Vagina (tissue), 2 donors: ENCODE measurements at regions not wholly inside any gene's neighbourhood (a gene's known extent, or its start where the extent isn't known, plus 50 kb on each side); places are given as distances from the start of the nearest gene placed in this dataset.

ENCODE experiments used
- DNase-seq, 2 donors: peaks; one replicate each; pipeline ENCODE4 v3.0.0-alpha.2; 2017; ENCODE audit errors: extremely low spot score in 2 of 2
- H3K27ac ChIP-seq: fragments of 200-600 bp; sonication (generic); one replicate; pipeline ENCODE4 v1.5.1; 2019
- H3K27me3 ChIP-seq: fragments of 200-600 bp; sonication (generic); one replicate; pipeline ENCODE4 v1.5.1; 2019
- H3K36me3 ChIP-seq, 2 donors: fragments of 200-600 bp; sonication (generic); one replicate each; pipeline ENCODE4 v1.5.1; 2017 to 2019
- H3K4me1 ChIP-seq: fragments of 200-600 bp; sonication (generic); one replicate; pipeline ENCODE4 v1.5.1; 2019
- H3K4me3 ChIP-seq, 2 donors: fragments of 200-600 bp; sonication (generic); 1 replicate in 1 of 2; 2 replicates in 1 of 2; pipeline ENCODE4 v1.5.1; 2016 to 2019
- H3K9me3 ChIP-seq: fragments of 200-600 bp; sonication (generic); one replicate; pipeline ENCODE4 v1.5.1; 2019
- POLR2A ChIP-seq, 2 donors: fragments of 450-650 bp; IDR thresholded peaks; one replicate each; pipeline ENCODE4 v1.6.1; 2017; ENCODE audit warnings: antibody characterized with exemption in 2 of 2, mild to moderate bottlenecking in 2 of 2, moderate library complexity in 2 of 2
- POLR2AphosphoS5 ChIP-seq, 2 donors: sonication (generic); formaldehyde crosslinking; IDR thresholded peaks; one replicate each; pipeline ENCODE4 v1.9.0; 2017; ENCODE audit warnings: antibody characterized with exemption in 2 of 2, mild to moderate bottlenecking in 2 of 2, low read depth in 1 of 2; ENCODE audit not compliant: insufficient read depth in 1 of 2
- intact Hi-C: fragments of 100-400 bp; cut with DNase I; formaldehyde crosslinking; loops from one replicate; pipeline ENCODE4 v1.15.1; 2023
- TF ChIP-seq, protein P1 (sequence below), 3 experiments: fragments of 450-650 bp in 2 of 3; fragments of 200-600 bp in 1 of 3; sonication (generic) in 1 of 3; IDR thresholded peaks; one replicate each; pipeline ENCODE4 v1.5.1; 2017 to 2019; ENCODE audit warnings: antibody characterized with exemption in 3 of 3, mild to moderate bottlenecking in 2 of 3, moderate library complexity in 2 of 3

GRCh38 chr7:356087-356486 is 66.1 kb downstream of the FOXL3 start:
- TF ChIP-seq POLR2AphosphoS5 (IDR thresholded peaks at IDR 0.05; ENCODE audit: insufficient read depth in 1 of 2, low read depth in 1 of 2) (no peak), POLR2A (IDR thresholded peaks at IDR 0.05) (no peak)
- Histone ChIP-seq H3K4me1 (peaks cover 12% of the 10 kb centered on the region), H3K27me3 (no peaks in the 10 kb centered on the region), H3K36me3 (no peaks in the 10 kb centered on the region), H3K9me3 (no peaks in the 10 kb centered on the region), H3K4me3 (no peak overlapping the region), H3K27ac (no peak overlapping the region)
- DNase-seq, result no peak
- intact Hi-C loops, result no loop called here

- H3K27me3 ChIP-seq, result no peaks in the 10 kb centered on the region
Observed at GRCh38 chr7:356691-357462, 66.9 kb downstream of the FOXL3 start.

DNA sequence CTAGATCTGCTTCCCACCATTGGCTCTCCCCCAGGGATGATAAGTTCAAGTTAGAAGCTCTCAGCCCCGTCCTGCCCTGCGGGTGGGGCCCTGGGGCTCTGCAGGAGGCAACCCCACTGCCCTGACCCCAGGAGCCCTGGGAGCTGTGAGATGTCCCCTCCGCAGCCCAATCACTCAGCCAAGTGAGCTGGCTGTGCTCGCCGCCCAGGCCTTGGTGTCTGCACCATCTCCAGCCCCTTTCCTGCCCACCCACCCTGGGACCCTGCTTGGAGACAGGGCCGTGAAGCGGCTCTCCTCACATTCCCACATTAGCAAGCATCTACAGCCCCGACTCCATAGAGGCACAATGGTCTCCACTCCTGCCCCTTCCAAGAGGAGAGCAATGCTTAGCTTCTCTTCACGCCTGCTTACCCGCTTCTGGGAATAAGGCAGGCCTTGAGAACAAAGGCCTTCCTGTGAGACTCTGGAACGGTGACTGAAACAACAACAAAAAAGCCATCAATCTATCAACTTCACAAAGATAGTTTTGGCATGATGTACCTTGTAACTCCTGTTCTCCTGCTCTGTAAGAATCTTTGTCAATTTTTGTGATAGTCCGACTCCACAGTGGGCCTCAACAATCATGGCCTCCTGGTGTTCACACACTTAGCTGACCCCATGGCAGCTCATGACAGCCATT is 67.7 kb downstream of the FOXL3 start:
- DNase-seq, result no peak
- Histone ChIP-seq H3K4me1 (peaks cover 23% of the 10 kb centered on the region), H3K27me3 (no peaks in the 10 kb centered on the region), H3K27ac (no peak overlapping the region), H3K4me3 (no peak overlapping the region), H3K36me3 (no peaks in the 10 kb centered on the region), H3K9me3 (no peaks in the 10 kb centered on the region)
- intact Hi-C loops, result no loop called here
- no peak for TF ChIP-seq POLR2AphosphoS5 (IDR thresholded peaks at IDR 0.05; ENCODE audit: insufficient read depth in 1 of 2, low read depth in 1 of 2)
- TF ChIP-seq, protein P1, sequence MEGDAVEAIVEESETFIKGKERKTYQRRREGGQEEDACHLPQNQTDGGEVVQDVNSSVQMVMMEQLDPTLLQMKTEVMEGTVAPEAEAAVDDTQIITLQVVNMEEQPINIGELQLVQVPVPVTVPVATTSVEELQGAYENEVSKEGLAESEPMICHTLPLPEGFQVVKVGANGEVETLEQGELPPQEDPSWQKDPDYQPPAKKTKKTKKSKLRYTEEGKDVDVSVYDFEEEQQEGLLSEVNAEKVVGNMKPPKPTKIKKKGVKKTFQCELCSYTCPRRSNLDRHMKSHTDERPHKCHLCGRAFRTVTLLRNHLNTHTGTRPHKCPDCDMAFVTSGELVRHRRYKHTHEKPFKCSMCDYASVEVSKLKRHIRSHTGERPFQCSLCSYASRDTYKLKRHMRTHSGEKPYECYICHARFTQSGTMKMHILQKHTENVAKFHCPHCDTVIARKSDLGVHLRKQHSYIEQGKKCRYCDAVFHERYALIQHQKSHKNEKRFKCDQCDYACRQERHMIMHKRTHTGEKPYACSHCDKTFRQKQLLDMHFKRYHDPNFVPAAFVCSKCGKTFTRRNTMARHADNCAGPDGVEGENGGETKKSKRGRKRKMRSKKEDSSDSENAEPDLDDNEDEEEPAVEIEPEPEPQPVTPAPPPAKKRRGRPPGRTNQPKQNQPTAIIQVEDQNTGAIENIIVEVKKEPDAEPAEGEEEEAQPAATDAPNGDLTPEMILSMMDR (IDR thresholded peaks at IDR 0.05), result no peak
- TF ChIP-seq POLR2A (IDR thresholded peaks at IDR 0.05), result no peak

More at GRCh38 chr7:356691-357462, 66.9 kb downstream of the FOXL3 start:
- Histone ChIP-seq H3K36me3 (no peaks in the 10 kb centered on the region), H3K4me3 (no peak overlapping the region), H3K27ac (no peak overlapping the region), H3K9me3 (no peaks in the 10 kb centered on the region), H3K4me1 (peaks cover 15% of the 10 kb centered on the region)
- TF ChIP-seq POLR2AphosphoS5 (IDR thresholded peaks at IDR 0.05; ENCODE audit: insufficient read depth in 1 of 2, low read depth in 1 of 2) (no peak), POLR2A (IDR thresholded peaks at IDR 0.05) (no peak)
- TF ChIP-seq, protein P1 (IDR thresholded peaks at IDR 0.05), result no peak
- DNase-seq, result no peak
- intact Hi-C loops, result no loop called here

DNA sequence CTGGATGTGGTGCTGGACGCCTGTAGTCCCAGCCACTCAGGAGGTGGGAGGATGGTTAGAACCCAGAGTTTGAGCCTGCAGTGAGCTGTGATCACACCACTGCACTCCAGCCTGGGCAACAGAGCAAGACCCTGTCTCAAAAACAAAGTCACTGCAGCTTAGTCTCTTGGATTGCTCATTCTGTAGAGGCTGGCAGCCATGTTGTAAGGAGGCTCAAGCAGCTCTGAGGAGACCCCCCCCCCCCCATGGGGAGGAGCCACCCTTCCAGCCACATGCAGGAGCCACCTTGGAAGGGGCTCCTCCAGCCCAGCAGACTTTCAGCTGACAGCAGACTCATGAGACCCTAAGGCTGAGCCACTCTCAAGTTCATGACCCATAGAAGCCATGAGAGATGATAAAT is 68.4 kb downstream of the FOXL3 start:
- no peaks in the 10 kb centered on the region for H3K36me3 ChIP-seq
- H3K27ac ChIP-seq, result no peak overlapping the region
- no peaks in the 10 kb centered on the region for H3K9me3 ChIP-seq
- H3K4me1 ChIP-seq, result peaks cover 24% of the 10 kb centered on the region
- no peak overlapping the region for H3K4me3 ChIP-seq
- no peak for DNase-seq
- H3K27me3 ChIP-seq, result no peaks in the 10 kb centered on the region
- TF ChIP-seq, protein P1 (IDR thresholded peaks at IDR 0.05), result no peak
- TF ChIP-seq POLR2A (IDR thresholded peaks at IDR 0.05) (no peak), POLR2AphosphoS5 (IDR thresholded peaks at IDR 0.05; ENCODE audit: insufficient read depth in 1 of 2, low read depth in 1 of 2) (no peak)
- intact Hi-C loops, result no loop called here

DNA sequence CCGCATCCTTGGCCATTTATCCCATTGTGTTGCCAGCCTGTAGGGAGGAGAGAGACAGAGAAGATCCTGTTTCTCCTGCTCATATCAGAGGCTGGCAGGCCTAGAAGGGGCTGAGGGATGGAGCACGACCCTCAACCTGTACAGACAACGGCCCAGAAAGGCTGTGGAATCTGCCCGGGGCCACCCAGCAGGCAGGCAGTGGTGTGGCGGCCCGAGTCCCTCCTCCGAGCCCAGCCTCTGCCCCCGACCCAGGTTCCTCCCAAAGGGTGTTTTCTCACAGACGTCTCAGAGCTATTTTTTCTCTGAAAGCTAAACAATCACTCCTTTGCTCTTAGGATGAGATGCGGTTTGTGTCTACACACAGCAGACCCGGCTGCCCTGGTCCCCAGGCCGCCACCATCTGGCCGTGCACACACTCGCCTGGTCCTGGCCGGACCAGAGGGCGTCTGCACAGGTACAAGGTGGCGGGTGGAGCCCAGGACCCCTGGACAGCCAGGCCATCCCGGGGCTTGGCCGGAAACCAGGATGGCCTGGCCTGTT is 69.3 kb downstream of the FOXL3 start:
- intact Hi-C loops, result no loop called here
- TF ChIP-seq, protein P1 (IDR thresholded peaks at IDR 0.05), result no peak
- TF ChIP-seq POLR2AphosphoS5 (IDR thresholded peaks at IDR 0.05; ENCODE audit: insufficient read depth in 1 of 2, low read depth in 1 of 2), result no peak
- no peak for TF ChIP-seq POLR2A (IDR thresholded peaks at IDR 0.05)
- Histone ChIP-seq H3K4me1 (peaks cover 23% of the 10 kb centered on the region), H3K27me3 (no peaks in the 10 kb centered on the region), H3K36me3 (no peaks in the 10 kb centered on the region), H3K4me3 (no peak overlapping the region), H3K9me3 (no peaks in the 10 kb centered on the region), H3K27ac (no peak overlapping the region)
- no peak for DNase-seq
